HepG2 (cell line): ENCODE measurements at regions not wholly inside any gene's neighbourhood (a gene's known extent, or its start where the extent isn't known, plus 50 kb on each side); places are given as distances from the start of the nearest gene placed in this dataset.

ENCODE experiments used
- ATAC-seq: fragments of 200-7000 bp; cut with Tn5 transposase; 3 replicates; pipeline ENCODE4 v1.9.1; 2020; ENCODE audit warnings: mild to moderate bottlenecking, moderate library complexity
- BruUV-seq: library from RNA; stranded (reverse); fragments of 400-500 nt; replicated peaks from 2 replicates; lab custom pipeline; 2021; lab: Mats Ljungman, UMichigan
- CTCF ChIA-PET: fragments of 300-600 bp; formaldehyde crosslinking; extraction: SDS; loops from one replicate; lab custom pipeline; 2021; ENCODE audit warnings: low total read pairs, inconsistent platforms, low intra/inter-chr PET ratio; lab: Yijun Ruan, JAX
- POLR2A ChIA-PET: fragments of 350-600 bp; sonication (Branson Sonifier 250); formaldehyde crosslinking; loops from one replicate; lab custom pipeline; 2020; ENCODE audit warnings: antibody characterized with exemption, inconsistent platforms; lab: Yijun Ruan, JAX
- DNase-seq: peaks from one replicate; pipeline ENCODE4 v3.0.0-alpha.2; 2015; ENCODE audit warnings: low spot score
- FAIRE-seq: peaks from 3 replicates; lab custom pipeline; 2011; peaks lifted over from hg19 to GRCh38; lab: Jason Lieb, UNC
- H2AFZ ChIP-seq: one replicate; pipeline ENCODE4 v1.6.1; 2011; ENCODE audit warnings: low read length, inconsistent platforms
- H3K27ac ChIP-seq: fragments of 300-600 bp; 3 replicates; pipeline ENCODE4 v1.8.0; 2011; ENCODE audit warnings: mixed run types, mild to moderate bottlenecking, mixed read lengths, low read length, inconsistent platforms; ENCODE audit not compliant: insufficient read depth; ENCODE audit errors: extremely low read length
- H3K27me3 ChIP-seq, 2 experiments: fragments of 200-600 bp in 1 of 2; 2 replicates in 1 of 2; 3 replicates in 1 of 2; pipeline versions ENCODE4 v1.6.0 to v1.8.0; 2011; ENCODE audit warnings: low read length in 2 of 2, mild to moderate bottlenecking in 2 of 2, moderate library complexity in 2 of 2, inconsistent platforms in 1 of 2; ENCODE audit not compliant: insufficient read depth in 2 of 2, control insufficient read depth in 1 of 2
- H3K36me3 ChIP-seq, 2 experiments: fragments of 200-600 bp in 1 of 2; replicated peaks in 1 of 2; 2 replicates in 1 of 2; 3 replicates in 1 of 2; pipeline versions ENCODE4 v1.5.1 to v1.8.0; 2011; ENCODE audit warnings: low read length in 2 of 2, inconsistent platforms in 1 of 2; ENCODE audit not compliant: insufficient read depth in 2 of 2, control insufficient read depth in 1 of 2
- H3K4me1 ChIP-seq: 2 replicates; pipeline ENCODE4 v1.5.1; 2012; ENCODE audit warnings: low read length, inconsistent platforms; ENCODE audit not compliant: insufficient read depth
- H3K4me2 ChIP-seq: 2 replicates; pipeline ENCODE4 v1.6.0; 2011; ENCODE audit warnings: low read depth, low read length, inconsistent platforms
- H3K4me3 ChIP-seq, 3 experiments: fragments of 200-600 bp in 1 of 3; sonication (generic), shearing (Covaris generic) in 1 of 3; replicated peaks in 1 of 3; 2 replicates each; pipeline ENCODE4 v1.5.1; 2011 to 2016; ENCODE audit warnings: low read length in 3 of 3, inconsistent platforms in 2 of 3, low read depth in 2 of 3, mild to moderate bottlenecking in 2 of 3, control low read depth in 1 of 3, mixed read lengths in 1 of 3; ENCODE audit not compliant: insufficient read depth in 1 of 3
- H3K79me2 ChIP-seq: one replicate; pipeline ENCODE4 v1.6.1; 2011; ENCODE audit warnings: low read length, inconsistent platforms; ENCODE audit not compliant: insufficient read depth
- H3K9ac ChIP-seq: 2 replicates; pipeline ENCODE4 v1.6.0; 2011; ENCODE audit warnings: mild to moderate bottlenecking, low read depth, low read length, inconsistent platforms; ENCODE audit not compliant: insufficient read depth
- H3K9me3 ChIP-seq: 2 replicates; pipeline ENCODE4 v1.5.1; 2012; ENCODE audit warnings: mild to moderate bottlenecking, low read length
- H4K20me1 ChIP-seq: 2 replicates; pipeline ENCODE4 v1.6.0; 2011; ENCODE audit warnings: inconsistent platforms, mild to moderate bottlenecking, low read length, moderate library complexity; ENCODE audit not compliant: insufficient read depth
- LCORL ChIP-seq, 2 experiments: fragments of 450-650 bp in 1 of 2; sonication (generic) in 1 of 2; formaldehyde crosslinking in 1 of 2; IDR thresholded peaks; 2 replicates each; pipeline versions ENCODE4 v1.5.0 to v1.6.1; 2017 to 2020; ENCODE audit warnings: antibody characterized with exemption in 1 of 2, missing genetic modification reagents in 1 of 2
- MED1 ChIP-seq: sonication (generic); formaldehyde crosslinking; IDR thresholded peaks from 2 replicates; pipeline ENCODE4 v1.4.0; 2020; ENCODE audit warnings: missing genetic modification reagents
- NBN ChIP-seq: fragments of 450-650 bp; conservative IDR thresholded peaks from 2 replicates; pipeline ENCODE4 v1.6.1; 2017
- PHB2 ChIP-seq: fragments of 450-650 bp; IDR thresholded peaks from 2 replicates; pipeline ENCODE4 v1.6.1; 2018; ENCODE audit not compliant: partially characterized antibody
- SAFB2 ChIP-seq: sonication (generic); formaldehyde crosslinking; IDR thresholded peaks from 2 replicates; pipeline ENCODE4 v1.5.1; 2020; ENCODE audit warnings: missing genetic modification reagents, low read depth, mild to moderate bottlenecking, borderline replicate concordance
- SAP130 ChIP-seq: IDR thresholded peaks from 2 replicates; pipeline ENCODE4 v1.6.1; 2016; ENCODE audit warnings: low read depth
- ZBTB3 ChIP-seq: sonication (generic); formaldehyde crosslinking; IDR thresholded peaks from 2 replicates; pipeline ENCODE4 v1.4.0; 2020; ENCODE audit warnings: low read depth, mild to moderate bottlenecking, moderate library complexity, missing genetic modification reagents, borderline replicate concordance
- ZNF619 ChIP-seq: sonication (generic); formaldehyde crosslinking; IDR thresholded peaks from 2 replicates; pipeline ENCODE4 v1.4.0; 2020; ENCODE audit warnings: mild to moderate bottlenecking, missing genetic modification reagents
- WGBS: methylation state at CpG from one replicate; pipeline ENCODE4 v1.1.6; 2017; ENCODE audit warnings: low lambda C conversion rate; 5-methylcytosine and 5-hydroxymethylcytosine counted together
- in situ Hi-C: cut with HindIII; loops from 2 replicates; pipeline ENCODE4 v1.10.0; 2017; ENCODE audit warnings: low pct_unique_long_range_greater_than_20kb; ENCODE audit not compliant: extremely low pct_ligation_motif_present
- intact Hi-C: fragments of 100-400 bp; cut with micrococcal nuclease; formaldehyde crosslinking; loops from one replicate; pipeline ENCODE4 v1.10.0; 2022; ENCODE audit not compliant: unreplicated experiment

GRCh38 chr3:18580268-18580667 lies 155.1 kb upstream of the SATB1 start:
- ATAC-seq (no peak), FAIRE-seq (no peak), DNase-seq (no peak)
- Histone ChIP-seq H2AFZ (no peak overlapping the region), H3K9ac (no peak overlapping the region), H3K4me1 (no peaks in the 10 kb centered on the region), H3K4me2 (no peak overlapping the region), H3K27me3 (no peaks in the 10 kb centered on the region), H3K79me2 (no peaks in the 10 kb centered on the region), H4K20me1 (no peaks in the 10 kb centered on the region)
- intact Hi-C loops, result no loop called here
- in situ Hi-C loops, result no loop called here
- no TSS peak for BruUV-seq
- TF ChIP-seq ZBTB3 (CRISPR knock-in tag), result no peak
- TF ChIP-seq LCORL (IDR thresholded peaks at IDR 0.05), result peak; percentile 79; the same call in 1 of the 2 replicates
- TF ChIP-seq LCORL (CRISPR knock-in tag; IDR thresholded peaks at IDR 0.05), result no peak
- TF ChIP-seq SAFB2 (CRISPR knock-in tag), result no peak
- TF ChIP-seq, all 625 proteins: peak for 1
- no peak overlapping the region for H3K27ac ChIP-seq
- H3K36me3 ChIP-seq, result no peaks in the 10 kb centered on the region
- H3K9me3 ChIP-seq, result peaks cover 17% of the 10 kb centered on the region; the same call in 1 of the 2 replicates
- H3K4me3 ChIP-seq, result no peak overlapping the region
- POLR2A ChIA-PET, result no interaction called here
- WGBS, result 45% methylated on average over 2 of the region's 2 CpGs
- CTCF ChIA-PET, result no interaction called here

- H3K27me3 ChIP-seq, result no peaks in the 10 kb centered on the region
- ATAC-seq (no peak), FAIRE-seq (no peak), DNase-seq (no peak)
- H3K4me3 ChIP-seq, result no peak overlapping the region
- no peak overlapping the region for H3K27ac ChIP-seq
- CTCF ChIA-PET, result no interaction called here
- no peak for TF ChIP-seq MED1 (CRISPR knock-in tag)
- TF ChIP-seq PHB2, result no peak
- TF ChIP-seq ZNF619, result no peak
- no peak for TF ChIP-seq SAP130
- TF ChIP-seq NBN, result no peak
- peaks cover 11% of the 10 kb centered on the region; the same call in 1 of the 2 replicates for H3K9me3 ChIP-seq
- in situ Hi-C loops, result no loop called here
- no peaks in the 10 kb centered on the region for H3K79me2 ChIP-seq
- 16% methylated on average over 3 of the region's 3 CpGs for WGBS
- no peak overlapping the region for H2AFZ ChIP-seq
- no peak overlapping the region for H3K4me2 ChIP-seq
- POLR2A ChIA-PET, result no interaction called here
- no peak overlapping the region for H3K9ac ChIP-seq
- H4K20me1 ChIP-seq, result no peaks in the 10 kb centered on the region
- H3K36me3 ChIP-seq, result no peaks in the 10 kb centered on the region
- intact Hi-C loops, result no loop called here
- no peaks in the 10 kb centered on the region for H3K4me1 ChIP-seq
- BruUV-seq, result no TSS peak
Measured at GRCh38 chr3:18579661-18580060, 154.5 kb upstream of the SATB1 start.
